Mesothelial cell of epicardium (in vitro differentiated cells): ENCODE measurements at regions not wholly inside any gene's neighbourhood (a gene's known extent, or its start where the extent isn't known, plus 50 kb on each side); places are given as distances from the start of the nearest gene placed in this dataset.
"Not testable (repeated sequence)": the region's sequence is repeated elsewhere in the genome, so short reads cannot be mapped to it uniquely, and the experiment has no call there.

ENCODE experiments used
- DNase-seq, 2 experiments: peaks; one replicate each; pipeline ENCODE4 v3.0.0; 2021; ENCODE audit warnings: low spot score in 2 of 2; ENCODE audit not compliant: unreplicated experiment in 2 of 2
- H3K27ac Mint-ChIP-seq: 2 replicates; pipeline ENCODE4 v1.8.0; 2021; ENCODE audit warnings: mixed read lengths
- H3K27me3 Mint-ChIP-seq: 2 replicates; pipeline ENCODE4 v1.8.0; 2021; ENCODE audit warnings: low read depth, mixed read lengths
- H3K36me3 Mint-ChIP-seq: 2 replicates; pipeline ENCODE4 v1.8.0; 2021; ENCODE audit warnings: mixed read lengths
- H3K4me1 Mint-ChIP-seq: 2 replicates; pipeline ENCODE4 v1.8.0; 2021; ENCODE audit warnings: mixed read lengths
- H3K4me3 Mint-ChIP-seq: 2 replicates; pipeline ENCODE4 v1.8.0; 2021; ENCODE audit warnings: mild to moderate bottlenecking, moderate library complexity, mixed read lengths
- H3K9me3 Mint-ChIP-seq: 2 replicates; pipeline ENCODE4 v1.8.0; 2021; ENCODE audit warnings: mixed read lengths
- TF ChIP-seq, protein P1 (sequence below): fragments of 200-600 bp; sonication (generic); IDR thresholded peaks from one replicate; pipeline ENCODE4 v1.5.0; 2021; ENCODE audit warnings: antibody characterized with exemption; ENCODE audit not compliant: unreplicated experiment

DNA sequence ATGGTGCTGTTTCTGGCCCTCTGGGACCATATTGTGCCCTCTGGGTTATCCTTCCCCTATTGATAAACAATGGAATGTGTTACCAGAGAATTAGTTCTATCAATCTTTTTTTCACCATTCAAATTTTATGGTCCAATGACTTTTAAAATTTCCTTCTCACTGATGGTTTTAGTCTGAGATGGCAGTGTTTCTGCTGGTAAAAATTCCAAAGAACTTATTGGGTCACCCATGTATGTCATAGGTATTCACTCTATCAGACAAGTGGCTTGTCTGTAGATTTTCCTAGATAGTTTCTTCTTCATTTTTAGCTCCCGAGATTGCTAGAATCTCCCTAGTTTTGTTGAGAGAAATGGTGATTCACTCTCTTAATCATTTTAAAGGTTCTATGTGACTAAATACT lies 357.2 kb upstream of the RGS17 start:
- H3K4me1 Mint-ChIP-seq = peaks cover 26% of the 10 kb centered on the region
- TF ChIP-seq, protein P1, sequence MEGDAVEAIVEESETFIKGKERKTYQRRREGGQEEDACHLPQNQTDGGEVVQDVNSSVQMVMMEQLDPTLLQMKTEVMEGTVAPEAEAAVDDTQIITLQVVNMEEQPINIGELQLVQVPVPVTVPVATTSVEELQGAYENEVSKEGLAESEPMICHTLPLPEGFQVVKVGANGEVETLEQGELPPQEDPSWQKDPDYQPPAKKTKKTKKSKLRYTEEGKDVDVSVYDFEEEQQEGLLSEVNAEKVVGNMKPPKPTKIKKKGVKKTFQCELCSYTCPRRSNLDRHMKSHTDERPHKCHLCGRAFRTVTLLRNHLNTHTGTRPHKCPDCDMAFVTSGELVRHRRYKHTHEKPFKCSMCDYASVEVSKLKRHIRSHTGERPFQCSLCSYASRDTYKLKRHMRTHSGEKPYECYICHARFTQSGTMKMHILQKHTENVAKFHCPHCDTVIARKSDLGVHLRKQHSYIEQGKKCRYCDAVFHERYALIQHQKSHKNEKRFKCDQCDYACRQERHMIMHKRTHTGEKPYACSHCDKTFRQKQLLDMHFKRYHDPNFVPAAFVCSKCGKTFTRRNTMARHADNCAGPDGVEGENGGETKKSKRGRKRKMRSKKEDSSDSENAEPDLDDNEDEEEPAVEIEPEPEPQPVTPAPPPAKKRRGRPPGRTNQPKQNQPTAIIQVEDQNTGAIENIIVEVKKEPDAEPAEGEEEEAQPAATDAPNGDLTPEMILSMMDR = no peak

DNA sequence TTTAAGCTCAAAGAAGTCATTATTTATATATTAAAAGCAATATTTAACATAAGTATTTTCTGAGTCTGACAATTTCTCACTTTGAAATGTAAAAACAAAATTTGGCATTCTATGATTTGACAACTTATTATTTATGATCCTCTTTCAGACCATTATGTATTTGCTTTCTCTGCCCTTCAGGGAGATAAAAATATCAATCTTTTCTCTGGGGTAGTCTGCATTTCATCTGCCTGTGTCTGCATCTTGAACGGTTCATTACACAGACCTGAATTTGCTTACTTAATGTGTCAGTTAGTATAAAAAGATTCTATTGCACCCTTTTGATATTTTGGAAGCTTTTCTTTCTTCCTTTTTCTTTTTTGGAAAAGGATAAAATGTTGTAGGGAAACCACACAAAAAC lies 354.0 kb upstream of the RGS17 start:
- Mint-ChIP-seq H3K36me3 (peaks cover 11% of the 10 kb centered on the region), H3K27ac (no peak overlapping the region), H3K4me3 (no peak overlapping the region), H3K4me1 (peaks cover 18% of the 10 kb centered on the region), H3K9me3 (peaks cover 16% of the 10 kb centered on the region), H3K27me3 (no peaks in the 10 kb centered on the region)
- DNase-seq = no peak
- TF ChIP-seq, protein P1 = no peak

More for the DNA sequence above, 357.2 kb upstream of the RGS17 start:
- Mint-ChIP-seq H3K27ac (no peak overlapping the region), H3K27me3 (no peaks in the 10 kb centered on the region), H3K4me3 (no peak overlapping the region), H3K9me3 (peaks cover 14% of the 10 kb centered on the region), H3K36me3 (peaks cover 11% of the 10 kb centered on the region)
- DNase-seq = no peak

DNA sequence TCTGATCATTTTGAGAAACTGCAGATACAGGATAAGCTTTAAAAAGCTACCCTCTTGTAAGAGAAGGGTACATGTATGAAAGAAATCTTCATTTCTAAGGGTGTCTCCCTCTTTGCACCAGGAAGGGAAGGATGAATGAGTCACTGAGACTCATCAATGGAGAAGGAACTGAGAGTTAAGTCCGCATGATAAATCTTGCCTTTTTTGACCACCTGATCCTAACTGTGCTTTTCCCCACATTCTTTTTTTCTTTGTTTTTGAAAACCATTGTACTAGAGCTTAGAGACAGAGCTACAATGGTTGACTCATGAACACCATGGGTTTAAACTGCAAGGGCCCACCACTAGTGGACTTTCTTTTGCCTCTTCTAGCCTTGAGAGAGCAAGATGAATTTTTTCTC lies 353.0 kb upstream of the RGS17 start:
- Mint-ChIP-seq H3K4me1 (peaks cover 16% of the 10 kb centered on the region), H3K27me3 (no peaks in the 10 kb centered on the region), H3K27ac (no peak overlapping the region), H3K9me3 (peaks cover 13% of the 10 kb centered on the region), H3K36me3 (peaks cover 9% of the 10 kb centered on the region), H3K4me3 (no peak overlapping the region)
- no peak for DNase-seq
- TF ChIP-seq, protein P1 = no peak

- Mint-ChIP-seq H3K9me3 (no peaks in the 10 kb centered on the region), H3K4me3 (no peak overlapping the region), H3K27me3 (no peaks in the 10 kb centered on the region), H3K36me3 (no peaks in the 10 kb centered on the region), H3K4me1 (peaks cover 10% of the 10 kb centered on the region), H3K27ac (no peak overlapping the region)
- TF ChIP-seq, protein P1 = no peak
- no peak for DNase-seq
Observed at GRCh38 chr6:153476243-153476642, 345.2 kb upstream of the RGS17 start.

GRCh38 chr6:153465050-153465449 lies 334.0 kb upstream of the RGS17 start:
- TF ChIP-seq, protein P1 = no peak
- no peak overlapping the region for H3K27ac Mint-ChIP-seq
- H3K4me3 Mint-ChIP-seq = no peak overlapping the region
- H3K27me3 Mint-ChIP-seq = no peaks in the 10 kb centered on the region
- no peak for DNase-seq
- no peaks in the 10 kb centered on the region for H3K36me3 Mint-ChIP-seq
- H3K9me3 Mint-ChIP-seq = peaks cover 13% of the 10 kb centered on the region
- no peaks in the 10 kb centered on the region for H3K4me1 Mint-ChIP-seq

DNA sequence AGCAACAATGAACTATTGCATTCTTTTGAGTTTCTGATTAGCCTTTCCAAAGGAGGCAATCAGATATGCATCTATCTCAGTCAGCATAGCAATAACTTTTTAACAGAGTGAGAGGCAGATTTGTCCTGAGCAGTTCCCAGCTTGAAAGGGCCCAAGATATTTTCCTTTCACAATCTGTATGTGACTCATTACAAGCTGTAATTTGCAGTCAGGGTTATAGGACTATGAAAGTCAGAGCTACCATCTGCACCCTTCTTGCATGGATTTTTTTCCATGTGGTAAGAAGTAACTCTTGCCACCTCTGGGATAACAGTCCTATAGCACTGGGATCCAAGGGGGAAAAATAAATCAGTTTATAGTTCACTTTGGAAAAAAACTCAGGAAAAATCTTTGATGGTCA lies 318.2 kb upstream of the RGS17 start:
- Mint-ChIP-seq H3K36me3 (peaks cover 3% of the 10 kb centered on the region), H3K4me1 (no peaks in the 10 kb centered on the region), H3K4me3 (no peak overlapping the region), H3K27me3 (no peaks in the 10 kb centered on the region), H3K9me3 (peaks cover 34% of the 10 kb centered on the region), H3K27ac (no peak overlapping the region)
- no peak for DNase-seq
- TF ChIP-seq, protein P1 = no peak

- H3K36me3 Mint-ChIP-seq, H3K27ac Mint-ChIP-seq, H3K4me1 Mint-ChIP-seq, DNase-seq, H3K4me3 Mint-ChIP-seq, H3K27me3 Mint-ChIP-seq: not testable (repeated sequence)
- peaks cover 30% of the 10 kb centered on the region for H3K9me3 Mint-ChIP-seq
Observed at GRCh38 chr6:153442749-153443148, 311.7 kb upstream of the RGS17 start.
